ENCODE measurements at regions not wholly inside any gene's neighbourhood (a gene's known extent, or its start where the extent isn't known, plus 50 kb on each side); places are given as distances from the start of the nearest gene placed in this dataset.

- H3K27ac Mint-ChIP-seq: no peak overlapping the region
- Histone ChIP-seq H3K4me3 (ENCODE audit: low read length) (no peak overlapping the region), H3K9me3 (ENCODE audit: control insufficient read depth in 2 of 3, low read length in 3 of 3) (no peaks in the 10 kb centered on the region), H3K27me3 (ENCODE audit: control insufficient read depth in 2 of 2, insufficient read depth in 2 of 2, low read length in 2 of 2) (no peaks in the 10 kb centered on the region), H3K4me1 (ENCODE audit: control insufficient read depth in 2 of 2, insufficient read depth in 2 of 2, low read length in 2 of 2) (no peaks in the 10 kb centered on the region), H3K36me3 (ENCODE audit: control insufficient read depth in 2 of 3, insufficient read depth in 3 of 3, low read length in 3 of 3) (no peaks in the 10 kb centered on the region), H3K27ac (ENCODE audit: low read depth, low read length) (no peak overlapping the region)
- intact Hi-C loops (cut with micrococcal nuclease): no loop called here
- ChIA-PET POLR2A (no interaction called here), CTCF (no interaction called here)
- no peaks in the 10 kb centered on the region for H3K36me3 Mint-ChIP-seq
- no peaks in the 10 kb centered on the region for H3K27me3 Mint-ChIP-seq
- ATAC-seq (no peak), DNase-seq (no peak)
- no peaks in the 10 kb centered on the region for H3K4me1 Mint-ChIP-seq
- no peak overlapping the region for H3K4me3 Mint-ChIP-seq
- peaks cover 0 to 9% (median 0%) of the 10 kb centered on the region in 11 donors for H3K9me3 Mint-ChIP-seq
Observed at GRCh38 chr3:117442566-117442965, 733.0 kb downstream of the TUSC7 start.

DNA sequence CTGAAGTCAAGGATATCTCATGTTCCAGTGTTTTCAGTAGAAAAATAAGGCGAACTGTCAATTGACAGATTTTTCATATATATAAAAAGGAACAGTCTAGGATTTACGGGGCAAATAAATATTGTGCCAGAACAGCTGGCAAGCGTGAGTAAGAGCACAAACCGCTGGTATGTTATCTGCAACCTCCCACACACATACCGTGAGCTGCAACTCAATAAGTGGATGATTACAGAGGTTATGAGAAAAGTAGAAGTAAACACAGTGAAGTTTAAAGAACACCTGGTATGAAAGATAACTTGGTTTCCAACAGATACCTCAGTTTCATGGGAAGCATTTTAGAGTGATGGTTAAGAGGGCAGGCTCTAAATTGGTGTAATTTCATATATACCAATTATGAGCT is 733.4 kb downstream of the TUSC7 start:
- Mint-ChIP-seq H3K27ac (no peak overlapping the region), H3K4me1 (no peaks in the 10 kb centered on the region), H3K27me3 (no peaks in the 10 kb centered on the region), H3K4me3 (no peak overlapping the region), H3K36me3 (no peaks in the 10 kb centered on the region), H3K9me3 (peaks cover 0 to 9% (median 0%) of the 10 kb centered on the region in 11 donors)
- intact Hi-C loops (cut with micrococcal nuclease): no loop called here
- Histone ChIP-seq H3K36me3 (ENCODE audit: control insufficient read depth in 2 of 3, insufficient read depth in 3 of 3, low read length in 3 of 3) (no peaks in the 10 kb centered on the region), H3K4me1 (ENCODE audit: control insufficient read depth in 2 of 2, insufficient read depth in 2 of 2, low read length in 2 of 2) (no peaks in the 10 kb centered on the region), H3K27ac (ENCODE audit: low read depth, low read length) (no peak overlapping the region), H3K9me3 (ENCODE audit: control insufficient read depth in 2 of 3, low read length in 3 of 3) (no peaks in the 10 kb centered on the region), H3K27me3 (ENCODE audit: control insufficient read depth in 2 of 2, insufficient read depth in 2 of 2, low read length in 2 of 2) (no peaks in the 10 kb centered on the region), H3K4me3 (ENCODE audit: low read length) (no peak overlapping the region)
- ChIA-PET POLR2A (no interaction called here), CTCF (no interaction called here)
- DNase-seq (no peak), ATAC-seq (no peak)

DNA sequence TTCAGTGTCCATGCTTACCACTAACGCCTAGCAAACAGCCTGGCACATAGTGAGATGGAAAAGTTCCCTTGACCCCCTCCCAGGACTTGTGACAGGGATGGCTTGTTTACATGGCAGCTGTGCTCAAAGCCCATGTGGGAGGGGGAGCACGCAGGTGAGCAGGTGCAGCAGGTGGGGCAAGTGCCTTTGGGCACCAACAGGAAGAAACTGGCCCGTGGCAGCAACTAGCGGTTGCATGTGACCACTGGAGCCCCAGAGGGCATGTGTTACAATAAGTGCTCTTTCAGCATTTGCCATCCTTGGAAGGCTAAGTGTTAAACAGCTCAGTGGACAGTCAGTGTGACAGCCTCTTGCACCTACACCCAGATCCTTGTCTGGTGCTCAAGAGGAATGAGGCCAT is 734.6 kb downstream of the TUSC7 start:
- no peaks in the 10 kb centered on the region for H3K4me1 Mint-ChIP-seq

DNA sequence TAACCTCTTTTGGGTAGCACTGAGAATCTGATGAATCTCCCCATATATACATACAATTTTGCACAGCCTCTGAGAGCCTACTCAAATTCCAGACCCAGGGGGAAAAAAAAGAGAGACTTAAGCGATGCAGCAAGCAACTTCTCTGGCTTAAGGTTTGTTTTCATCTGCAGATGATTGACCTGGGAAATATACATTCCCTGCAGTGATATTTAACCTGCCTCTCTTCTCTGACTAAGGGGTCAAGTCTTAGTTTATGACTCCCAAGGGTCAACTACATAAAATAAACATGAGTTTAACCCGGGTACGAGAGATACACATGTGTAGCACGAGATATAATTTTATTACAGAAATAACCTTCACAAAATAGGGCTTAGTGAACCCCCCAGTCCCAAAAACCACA is 737.8 kb downstream of the TUSC7 start:
- intact Hi-C loops (cut with micrococcal nuclease): no loop called here
- ATAC-seq (no peak), DNase-seq (no peak)
- H3K27me3 Mint-ChIP-seq: no peaks in the 10 kb centered on the region
- CTCF ChIA-PET: no interaction called here
- Histone ChIP-seq H3K27me3 (ENCODE audit: control insufficient read depth in 2 of 2, insufficient read depth in 2 of 2, low read length in 2 of 2) (no peaks in the 10 kb centered on the region), H3K4me1 (ENCODE audit: control insufficient read depth in 2 of 2, insufficient read depth in 2 of 2, low read length in 2 of 2) (no peaks in the 10 kb centered on the region), H3K36me3 (ENCODE audit: control insufficient read depth in 2 of 3, insufficient read depth in 3 of 3, low read length in 3 of 3) (no peaks in the 10 kb centered on the region), H3K27ac (ENCODE audit: low read depth, low read length) (no peak overlapping the region), H3K9me3 (ENCODE audit: control insufficient read depth in 2 of 3, low read length in 3 of 3) (no peaks in the 10 kb centered on the region), H3K4me3 (ENCODE audit: low read length) (no peak overlapping the region)
- H3K9me3 Mint-ChIP-seq: peaks cover 0 to 5% (median 0%) of the 10 kb centered on the region in 11 donors
- H3K4me1 Mint-ChIP-seq: no peaks in the 10 kb centered on the region
- H3K27ac Mint-ChIP-seq: no peak overlapping the region
- no peak overlapping the region for H3K4me3 Mint-ChIP-seq
- H3K36me3 Mint-ChIP-seq: no peaks in the 10 kb centered on the region
- POLR2A ChIA-PET: no interaction called here

More for the DNA sequence above, 734.6 kb downstream of the TUSC7 start:
- no peaks in the 10 kb centered on the region for H3K36me3 Mint-ChIP-seq
- no peak overlapping the region for H3K4me3 ChIP-seq (ENCODE audit: low read length)
- intact Hi-C loops (cut with micrococcal nuclease): no loop called here
- no peaks in the 10 kb centered on the region for H3K27me3 Mint-ChIP-seq
- H3K9me3 Mint-ChIP-seq: peaks cover 0 to 9% (median 0%) of the 10 kb centered on the region in 11 donors
- no peaks in the 10 kb centered on the region for H3K27me3 ChIP-seq (ENCODE audit: control insufficient read depth in 2 of 2, insufficient read depth in 2 of 2, low read length in 2 of 2)
- POLR2A ChIA-PET: no interaction called here
- CTCF ChIA-PET: no interaction called here
- no peak overlapping the region for H3K27ac ChIP-seq (ENCODE audit: low read depth, low read length)
- H3K4me3 Mint-ChIP-seq: no peak overlapping the region
- no peaks in the 10 kb centered on the region for H3K9me3 ChIP-seq (ENCODE audit: control insufficient read depth in 2 of 3, low read length in 3 of 3)
- no peak for ATAC-seq
- H3K36me3 ChIP-seq (ENCODE audit: control insufficient read depth in 2 of 3, insufficient read depth in 3 of 3, low read length in 3 of 3): no peaks in the 10 kb centered on the region
- H3K4me1 ChIP-seq (ENCODE audit: control insufficient read depth in 2 of 2, insufficient read depth in 2 of 2, low read length in 2 of 2): no peaks in the 10 kb centered on the region
- no peak for DNase-seq
- H3K27ac Mint-ChIP-seq: no peak overlapping the region

DNA sequence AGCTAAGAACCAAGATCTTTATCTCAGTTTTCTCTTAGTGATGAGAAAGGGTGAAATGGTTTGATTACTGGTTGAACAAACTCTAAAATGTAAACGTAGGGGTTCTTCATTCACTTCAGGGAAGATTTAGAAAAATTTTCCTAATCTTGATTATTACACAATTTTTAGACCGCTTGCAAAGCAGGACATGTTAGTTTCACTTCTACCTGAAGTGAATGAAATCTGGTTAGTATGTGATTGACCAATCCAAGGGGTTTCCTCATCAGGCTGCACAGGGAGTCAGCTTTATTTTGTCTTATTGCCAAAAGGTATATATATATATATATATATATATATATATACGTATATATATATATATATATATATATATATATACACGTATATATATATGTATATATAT is 740.4 kb downstream of the TUSC7 start:
- no peaks in the 10 kb centered on the region for H3K4me1 Mint-ChIP-seq
- no peaks in the 10 kb centered on the region for H3K36me3 Mint-ChIP-seq
- no peak overlapping the region for H3K27ac Mint-ChIP-seq
- H3K4me3 Mint-ChIP-seq: no peak overlapping the region
- ChIA-PET CTCF (no interaction called here), POLR2A (no interaction called here)
- Histone ChIP-seq H3K36me3 (ENCODE audit: control insufficient read depth in 2 of 3, insufficient read depth in 3 of 3, low read length in 3 of 3) (no peaks in the 10 kb centered on the region), H3K27me3 (ENCODE audit: control insufficient read depth in 2 of 2, insufficient read depth in 2 of 2, low read length in 2 of 2) (no peaks in the 10 kb centered on the region), H3K27ac (ENCODE audit: low read depth, low read length) (no peak overlapping the region), H3K9me3 (ENCODE audit: control insufficient read depth in 2 of 3, low read length in 3 of 3) (no peaks in the 10 kb centered on the region), H3K4me1 (ENCODE audit: control insufficient read depth in 2 of 2, insufficient read depth in 2 of 2, low read length in 2 of 2) (no peaks in the 10 kb centered on the region), H3K4me3 (ENCODE audit: low read length) (no peak overlapping the region)
- peaks cover 0 to 4% (median 0%) of the 10 kb centered on the region in 11 donors for H3K9me3 Mint-ChIP-seq
- intact Hi-C loops (cut with micrococcal nuclease): no loop called here
- H3K27me3 Mint-ChIP-seq: no peaks in the 10 kb centered on the region
- DNase-seq: no peak
- ATAC-seq: no peak

GRCh38 chr3:117454254-117454653 is 744.7 kb downstream of the TUSC7 start:
- no peak overlapping the region for H3K4me3 ChIP-seq (ENCODE audit: low read length)
- intact Hi-C loops (cut with micrococcal nuclease): no loop called here
- Mint-ChIP-seq H3K27me3 (no peaks in the 10 kb centered on the region), H3K9me3 (peaks cover 0 to 8% (median 0%) of the 10 kb centered on the region in 11 donors), H3K4me3 (no peak overlapping the region), H3K36me3 (no peaks in the 10 kb centered on the region), H3K4me1 (peaks cover 0 to 1% (median 0%) of the 10 kb centered on the region in 7 donors), H3K27ac (no peak overlapping the region)
- DNase-seq (no peak), ATAC-seq (no peak)
- ChIA-PET POLR2A (no interaction called here), CTCF (no interaction called here)
- no peaks in the 10 kb centered on the region for H3K36me3 ChIP-seq (ENCODE audit: control insufficient read depth in 2 of 3, insufficient read depth in 3 of 3, low read length in 3 of 3)
- H3K27me3 ChIP-seq (ENCODE audit: control insufficient read depth in 2 of 2, insufficient read depth in 2 of 2, low read length in 2 of 2): no peaks in the 10 kb centered on the region
- no peaks in the 10 kb centered on the region for H3K9me3 ChIP-seq (ENCODE audit: control insufficient read depth in 2 of 3, low read length in 3 of 3)
- no peaks in the 10 kb centered on the region for H3K4me1 ChIP-seq (ENCODE audit: control insufficient read depth in 2 of 2, insufficient read depth in 2 of 2, low read length in 2 of 2)
- no peak overlapping the region for H3K27ac ChIP-seq (ENCODE audit: low read depth, low read length)

GRCh38 chr3:117454908-117455307 is 745.3 kb downstream of the TUSC7 start:
- H3K27me3 ChIP-seq (ENCODE audit: control insufficient read depth in 2 of 2, insufficient read depth in 2 of 2, low read length in 2 of 2): no peaks in the 10 kb centered on the region
- Mint-ChIP-seq H3K27ac (no peak overlapping the region), H3K36me3 (no peaks in the 10 kb centered on the region), H3K27me3 (no peaks in the 10 kb centered on the region), H3K4me1 (peaks cover 0 to 1% (median 0%) of the 10 kb centered on the region in 7 donors), H3K9me3 (peaks cover 0 to 8% (median 0%) of the 10 kb centered on the region in 11 donors), H3K4me3 (no peak overlapping the region)
- no peaks in the 10 kb centered on the region for H3K4me1 ChIP-seq (ENCODE audit: control insufficient read depth in 2 of 2, insufficient read depth in 2 of 2, low read length in 2 of 2)
- H3K36me3 ChIP-seq (ENCODE audit: control insufficient read depth in 2 of 3, insufficient read depth in 3 of 3, low read length in 3 of 3): no peaks in the 10 kb centered on the region
- ATAC-seq (no peak), DNase-seq (no peak)
- no peak overlapping the region for H3K27ac ChIP-seq (ENCODE audit: low read depth, low read length)
- H3K9me3 ChIP-seq (ENCODE audit: control insufficient read depth in 2 of 3, low read length in 3 of 3): no peaks in the 10 kb centered on the region
- H3K4me3 ChIP-seq (ENCODE audit: low read length): no peak overlapping the region
- intact Hi-C loops (cut with micrococcal nuclease): no loop called here
- CTCF ChIA-PET: no interaction called here
- POLR2A ChIA-PET: no interaction called here

Measured in naive thymus-derived CD4-positive, alpha-beta T cell (primary cell).